Right hindlimb (tissue), 1 donor: ENCODE measurements at regions not wholly inside any gene's neighbourhood (a gene's known extent, or its start where the extent isn't known, plus 50 kb on each side); places are given as distances from the start of the nearest gene placed in this dataset.

Experiments used
- DNase-seq: peaks from one replicate; pipeline ENCODE4 v3.0.0-alpha.2; 2018

GRCh38 chr15:97841558-97841957 lies 118.9 kb upstream of the ARRDC4 start:
- no peak for DNase-seq

- DNase-seq = no peak
Observed at GRCh38 chr15:97849183-97849582, 111.3 kb upstream of the ARRDC4 start.

GRCh38 chr15:97858296-97858695 lies 102.2 kb upstream of the ARRDC4 start:
- DNase-seq = no peak

- DNase-seq = no peak
Observed at GRCh38 chr15:97861529-97862260, 98.8 kb upstream of the ARRDC4 start.

GRCh38 chr15:97866959-97867358 lies 93.5 kb upstream of the ARRDC4 start:
- peak; percentile 72 for DNase-seq

GRCh38 chr15:97867870-97868269 lies 92.6 kb upstream of the ARRDC4 start:
- DNase-seq = no peak

GRCh38 chr15:97868981-97869380 lies 91.5 kb upstream of the ARRDC4 start:
- DNase-seq = no peak

- DNase-seq = no peak
Observed at GRCh38 chr15:97870771-97871170, 89.7 kb upstream of the ARRDC4 start.

GRCh38 chr15:97874139-97874538 lies 86.4 kb upstream of the ARRDC4 start:
- no peak for DNase-seq

- DNase-seq = no peak
Observed at GRCh38 chr15:97875025-97875512, 85.4 kb upstream of the ARRDC4 start.

GRCh38 chr15:97875513-97876280 lies 84.8 kb upstream of the ARRDC4 start:
- DNase-seq = no peak

GRCh38 chr15:97876281-97876675 lies 84.2 kb upstream of the ARRDC4 start:
- no peak for DNase-seq

- no peak for DNase-seq
Observed at GRCh38 chr15:97881346-97881965, 79.0 kb upstream of the ARRDC4 start.

- DNase-seq = no peak
Observed at GRCh38 chr15:97884513-97885131, 75.9 kb upstream of the ARRDC4 start.

- no peak for DNase-seq
Observed at GRCh38 chr15:97890307-97890706, 70.2 kb upstream of the ARRDC4 start.

GRCh38 chr15:97892167-97892938 lies 68.2 kb upstream of the ARRDC4 start:
- no peak for DNase-seq

GRCh38 chr15:97893967-97894366 lies 66.5 kb upstream of the ARRDC4 start:
- no peak for DNase-seq

- DNase-seq = no peak
Observed at GRCh38 chr15:97899981-97900380, 60.5 kb upstream of the ARRDC4 start.

GRCh38 chr15:97902140-97902780 lies 58.2 kb upstream of the ARRDC4 start:
- DNase-seq = no peak

- DNase-seq = no peak
Observed at GRCh38 chr15:97903560-97903959, 56.9 kb upstream of the ARRDC4 start.

- peak; percentile 81 for DNase-seq
Observed at GRCh38 chr15:97903971-97904572, 56.4 kb upstream of the ARRDC4 start.
